HCT116 (cell line): ENCODE measurements at regions not wholly inside any gene's neighbourhood (a gene's known extent, or its start where the extent isn't known, plus 50 kb on each side); places are given as distances from the start of the nearest gene placed in this dataset.

Source experiments
- CTCF ChIP-seq, 3 experiments: fragments of 200-600 bp in 1 of 3; sonication (generic) in 1 of 3; IDR thresholded peaks in 2 of 3; conservative IDR thresholded peaks in 1 of 3; 2 replicates each; pipeline ENCODE4 v1.5.1; 2012 to 2017; ENCODE audit warnings: low read depth in 2 of 3, low read length in 2 of 3, antibody characterized with exemption in 1 of 3, borderline replicate concordance in 1 of 3, control low read depth in 1 of 3, mild to moderate bottlenecking in 1 of 3, mixed read lengths in 1 of 3, mixed run types in 1 of 3, moderate library complexity in 1 of 3; ENCODE audit not compliant: insufficient read depth in 1 of 3
- POLR2A ChIP-seq: IDR thresholded peaks from 2 replicates; pipeline ENCODE4 v1.7.0; 2011; ENCODE audit warnings: borderline replicate concordance; ENCODE audit not compliant: insufficient read depth, insufficient read length; ENCODE audit errors: extremely low read depth
- POLR2AphosphoS5 ChIP-seq: IDR thresholded peaks from 2 replicates; pipeline ENCODE4 v1.6.1; 2011; ENCODE audit warnings: mild to moderate bottlenecking, low read depth, low read length, moderate library complexity
- ZNF274 ChIP-seq: fragments of 200-500 bp; sonication (Bioruptor generic); IDR thresholded peaks from 2 replicates; pipeline ENCODE4 v1.6.1; 2014; ENCODE audit warnings: mild to moderate bottlenecking, low read depth, low read length, inconsistent platforms

GRCh38 chr1:56376188-56376984 is 203.0 kb downstream of the PLPP3 start:
- TF ChIP-seq POLR2A (no peak), ZNF274 (no peak), POLR2AphosphoS5 (no peak), CTCF (IDR thresholded peaks at IDR 0.05 in 2 of 3, conservative IDR thresholded peaks at IDR 0.05 in 1 of 3; ENCODE audit: borderline replicate concordance in 1 of 3, insufficient read depth in 1 of 3, low read depth in 2 of 3, low read length in 2 of 3) (no peak)
